Ascending aorta (tissue), 2 donors: ENCODE measurements at regions not wholly inside any gene's neighbourhood (a gene's known extent, or its start where the extent isn't known, plus 50 kb on each side); places are given as distances from the start of the nearest gene placed in this dataset.

Source experiments
- DNase-seq, 2 donors: peaks; one replicate each; pipeline ENCODE4 v3.0.0-alpha.2; 2019; ENCODE audit warnings: low spot score in 2 of 2
- H3K27ac ChIP-seq, 2 donors: fragments of 200-600 bp; sonication (generic); one replicate each; pipeline ENCODE4 v1.5.1; 2016 to 2017; ENCODE audit warnings: mild to moderate bottlenecking in 1 of 2
- H3K27me3 ChIP-seq: fragments of 200-600 bp; sonication (generic); one replicate; pipeline ENCODE4 v1.5.1; 2017
- H3K36me3 ChIP-seq, 2 donors: fragments of 200-600 bp; sonication (generic); one replicate each; pipeline ENCODE4 v1.5.1; 2016
- H3K4me1 ChIP-seq, 2 donors: fragments of 200-600 bp; sonication (generic); one replicate each; pipeline ENCODE4 v1.5.1; 2016 to 2017; ENCODE audit warnings: mild to moderate bottlenecking in 1 of 2
- H3K4me3 ChIP-seq, 2 donors: fragments of 200-600 bp; sonication (generic); one replicate each; pipeline ENCODE4 v1.5.1; 2016 to 2017; ENCODE audit warnings: mild to moderate bottlenecking in 1 of 2
- H3K9me3 ChIP-seq, 2 donors: fragments of 200-600 bp; sonication (generic); one replicate each; pipeline ENCODE4 v1.5.1; 2016
- CTCF ChIP-seq, 3 experiments: fragments of 200-600 bp in 2 of 3; fragments of 450-650 bp in 1 of 3; sonication (generic) in 2 of 3; IDR thresholded peaks; one replicate each; pipeline ENCODE4 v1.5.1; 2016 to 2019; ENCODE audit warnings: antibody characterized with exemption in 3 of 3, mild to moderate bottlenecking in 1 of 3, moderate library complexity in 1 of 3
- intact Hi-C: fragments of 100-400 bp; cut with DNase I; formaldehyde crosslinking; loops from one replicate; pipeline ENCODE4 v1.15.1; 2023

- H3K27me3 ChIP-seq = no peaks in the 10 kb centered on the region
- no peaks in the 10 kb centered on the region for H3K4me1 ChIP-seq
- H3K4me3 ChIP-seq = no peak overlapping the region
- TF ChIP-seq CTCF (IDR thresholded peaks at IDR 0.05) = no peak
- intact Hi-C loops = no loop called here
- no peaks in the 10 kb centered on the region for H3K36me3 ChIP-seq
- H3K27ac ChIP-seq = no peak overlapping the region
- DNase-seq = no peak
- no peaks in the 10 kb centered on the region for H3K9me3 ChIP-seq
These were observed 210.5 kb downstream of the ZIC4 start for GRCh38 chr3:147195887-147196286.

DNA sequence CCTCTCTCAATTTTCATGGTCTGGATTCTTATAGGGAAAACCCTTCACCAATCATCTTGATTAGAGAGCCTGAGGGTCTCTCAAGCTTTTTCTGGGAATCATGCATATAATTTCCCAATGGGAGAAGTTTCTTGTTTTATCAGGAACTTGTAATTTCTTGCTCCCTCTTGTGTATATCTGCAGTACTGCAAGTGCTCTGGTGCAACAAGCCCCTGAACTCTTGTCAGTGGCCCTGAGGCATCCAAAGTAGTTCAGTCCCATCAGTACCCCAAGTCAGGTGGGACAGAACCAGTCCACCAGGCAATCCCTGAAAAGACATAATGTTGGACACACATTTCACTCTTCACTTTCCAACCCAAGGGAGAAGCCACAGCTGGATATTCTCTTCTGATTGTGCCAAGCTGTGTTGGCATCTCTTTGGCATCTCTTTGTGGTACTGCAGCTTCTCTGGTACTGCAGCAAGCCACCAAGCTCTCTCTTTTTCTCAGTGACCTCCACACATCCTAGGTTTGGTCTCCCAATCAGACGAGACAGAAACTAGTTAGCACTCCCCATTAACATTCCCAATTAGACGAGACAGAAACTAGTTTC is 214.5 kb downstream of the ZIC4 start:
- intact Hi-C loops = no loop called here

GRCh38 chr3:147189016-147189415 is 217.3 kb downstream of the ZIC4 start:
- TF ChIP-seq CTCF (IDR thresholded peaks at IDR 0.05) = no peak
- intact Hi-C loops = no loop called here
- Histone ChIP-seq H3K27me3 (no peaks in the 10 kb centered on the region), H3K4me1 (no peaks in the 10 kb centered on the region), H3K4me3 (no peak overlapping the region), H3K36me3 (no peaks in the 10 kb centered on the region), H3K27ac (no peak overlapping the region), H3K9me3 (no peaks in the 10 kb centered on the region)
- DNase-seq = no peak

More for the DNA sequence above, 214.5 kb downstream of the ZIC4 start:
- peak; percentile 10 to 51 (median 39) for TF ChIP-seq CTCF (IDR thresholded peaks at IDR 0.05)
- Histone ChIP-seq H3K36me3 (no peaks in the 10 kb centered on the region), H3K9me3 (no peaks in the 10 kb centered on the region), H3K27ac (no peak overlapping the region), H3K4me1 (no peaks in the 10 kb centered on the region), H3K27me3 (no peaks in the 10 kb centered on the region), H3K4me3 (no peak overlapping the region)
- no peak for DNase-seq

DNA sequence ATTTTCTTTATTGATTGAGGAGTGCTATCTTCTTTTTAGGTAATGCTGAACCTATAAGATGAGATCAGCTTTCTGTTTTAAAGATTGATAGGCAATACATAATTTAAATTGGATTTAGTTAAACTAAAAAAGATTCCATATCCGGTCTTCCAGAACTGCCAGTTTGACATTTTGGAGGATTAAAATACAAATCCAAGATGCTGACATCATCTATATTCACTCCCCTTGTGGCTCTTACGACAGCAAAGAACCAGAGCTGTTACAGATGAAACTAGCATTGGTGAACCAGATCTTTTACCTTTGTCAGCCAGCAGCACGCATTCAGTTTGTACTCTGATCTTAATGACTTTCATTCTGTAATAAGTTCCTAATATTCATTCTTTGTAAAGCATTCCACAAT is 218.7 kb downstream of the ZIC4 start:
- no peaks in the 10 kb centered on the region for H3K36me3 ChIP-seq
- TF ChIP-seq CTCF (IDR thresholded peaks at IDR 0.05) = no peak
- no peaks in the 10 kb centered on the region for H3K9me3 ChIP-seq
- no peaks in the 10 kb centered on the region for H3K27me3 ChIP-seq
- no peaks in the 10 kb centered on the region for H3K4me1 ChIP-seq
- H3K27ac ChIP-seq = no peak overlapping the region
- H3K4me3 ChIP-seq = no peak overlapping the region
- intact Hi-C loops = no loop called here
- no peak for DNase-seq

DNA sequence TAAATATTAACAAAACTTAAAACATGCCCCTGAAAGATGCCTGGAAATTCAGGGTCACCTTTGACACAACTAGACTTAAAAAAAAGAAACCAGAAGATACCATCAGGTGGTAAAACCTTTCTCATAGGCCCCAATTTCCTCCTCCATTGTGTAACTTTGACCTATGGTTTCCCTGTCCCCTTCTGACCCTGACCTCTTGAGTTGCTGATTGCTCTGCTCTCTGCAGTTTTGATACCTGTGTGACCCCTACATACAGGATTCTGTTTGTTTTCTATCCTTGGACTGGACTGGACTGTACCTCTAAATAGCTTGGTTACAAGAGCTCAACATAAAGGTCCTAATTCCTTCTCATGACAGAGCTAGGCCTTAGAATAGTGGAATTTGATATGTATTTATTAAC is 220.6 kb downstream of the ZIC4 start:
- intact Hi-C loops = no loop called here
- no peak for TF ChIP-seq CTCF (IDR thresholded peaks at IDR 0.05)
- no peaks in the 10 kb centered on the region for H3K9me3 ChIP-seq

DNA sequence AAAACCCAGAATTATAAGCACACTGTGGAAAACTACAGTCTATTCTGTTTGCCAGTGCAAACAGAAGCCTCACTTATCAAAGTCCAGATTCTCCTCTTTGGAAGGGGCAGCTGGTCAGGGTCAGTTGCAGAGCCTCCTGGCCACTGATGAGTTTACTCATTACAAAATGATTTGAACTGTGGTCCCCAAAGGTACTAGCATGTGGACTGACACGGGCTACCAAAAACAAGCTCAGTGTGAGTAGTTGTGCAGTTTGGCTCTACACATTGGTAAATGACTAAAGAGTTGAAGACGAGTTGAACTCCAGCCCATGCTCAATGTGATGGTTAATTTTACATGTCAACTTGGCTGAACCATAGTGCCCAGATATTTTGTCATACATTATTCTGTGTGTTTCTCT is 221.5 kb downstream of the ZIC4 start:
- Histone ChIP-seq H3K4me3 (no peak overlapping the region), H3K36me3 (no peaks in the 10 kb centered on the region), H3K9me3 (no peaks in the 10 kb centered on the region), H3K27ac (no peak overlapping the region), H3K27me3 (no peaks in the 10 kb centered on the region), H3K4me1 (no peaks in the 10 kb centered on the region)
- DNase-seq = no peak
- no peak for TF ChIP-seq CTCF (IDR thresholded peaks at IDR 0.05)
- intact Hi-C loops = no loop called here

More for the DNA sequence above, 220.6 kb downstream of the ZIC4 start:
- no peaks in the 10 kb centered on the region for H3K36me3 ChIP-seq
- H3K4me3 ChIP-seq = no peak overlapping the region
- no peak for DNase-seq
- no peaks in the 10 kb centered on the region for H3K4me1 ChIP-seq
- no peaks in the 10 kb centered on the region for H3K27me3 ChIP-seq
- no peak overlapping the region for H3K27ac ChIP-seq
